Memory B cell (primary cell): ENCODE measurements at regions not wholly inside any gene's neighbourhood (a gene's known extent, or its start where the extent isn't known, plus 50 kb on each side); places are given as distances from the start of the nearest gene placed in this dataset.
"Not testable (repeated sequence)": the region's sequence is repeated elsewhere in the genome, so short reads cannot be mapped to it uniquely, and the experiment has no call there.

Experiments used
- ATAC-seq: fragments of 150-1000 bp; cut with Tn5 transposase; 2 replicates; pipeline ENCODE4 v1.10.0; 2021; ENCODE audit warnings: low read depth, mild to moderate bottlenecking, moderate library complexity
- DNase-seq, 2 donors: peaks; one replicate each; pipeline ENCODE4 v3.0.0; 2022; ENCODE audit warnings: low spot score in 2 of 2
- H3K27ac Mint-ChIP-seq: one replicate; pipeline ENCODE4 v1.8.0; 2022; ENCODE audit warnings: mild to moderate bottlenecking, moderate library complexity, mixed read lengths
- H3K27me3 Mint-ChIP-seq: one replicate; pipeline ENCODE4 v1.8.0; 2022; ENCODE audit warnings: mixed read lengths
- H3K36me3 Mint-ChIP-seq: one replicate; pipeline ENCODE4 v1.8.0; 2022; ENCODE audit warnings: mild to moderate bottlenecking, mixed read lengths
- H3K4me1 Mint-ChIP-seq: one replicate; pipeline ENCODE4 v1.8.0; 2022; ENCODE audit warnings: mixed read lengths
- H3K4me3 Mint-ChIP-seq: one replicate; pipeline ENCODE4 v1.8.0; 2022; ENCODE audit warnings: mild to moderate bottlenecking, moderate library complexity, mixed read lengths
- H3K9me3 Mint-ChIP-seq: one replicate; pipeline ENCODE4 v1.8.0; 2022; ENCODE audit warnings: mixed read lengths

DNA sequence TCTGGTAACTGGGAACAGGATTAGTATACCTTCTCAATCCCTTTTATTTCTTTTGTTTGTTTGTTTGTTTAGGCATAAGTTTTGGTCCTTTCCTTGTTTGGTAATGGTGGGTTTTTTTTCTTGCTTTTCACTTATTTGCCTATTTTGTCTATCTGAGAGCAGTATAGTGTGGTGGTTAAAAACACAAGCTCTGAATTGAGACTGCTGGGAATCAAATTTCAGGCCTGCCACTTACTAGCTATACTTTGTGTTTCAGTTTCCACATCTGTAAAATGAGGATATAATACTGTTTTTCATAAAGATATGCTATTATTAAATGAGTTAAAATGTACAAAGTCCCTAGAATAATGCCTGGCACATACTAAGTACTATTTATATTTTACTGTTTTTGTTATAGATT lies 81.6 kb upstream of the IVNS1ABP start:
- no peak for ATAC-seq

GRCh38 chr1:185398022-185398421 lies 81.0 kb upstream of the IVNS1ABP start:
- H3K27me3 Mint-ChIP-seq, result peaks cover 4% of the 10 kb centered on the region
- no peak overlapping the region for H3K4me3 Mint-ChIP-seq
- no peak for ATAC-seq
- no peak for DNase-seq
- H3K4me1 Mint-ChIP-seq, result no peaks in the 10 kb centered on the region
- no peak overlapping the region for H3K27ac Mint-ChIP-seq
- peaks cover 1% of the 10 kb centered on the region for H3K9me3 Mint-ChIP-seq
- H3K36me3 Mint-ChIP-seq, result no peaks in the 10 kb centered on the region

More for the DNA sequence above, 81.6 kb upstream of the IVNS1ABP start:
- peaks cover 6% of the 10 kb centered on the region for H3K27me3 Mint-ChIP-seq
- DNase-seq, result no peak
- H3K36me3 Mint-ChIP-seq, result no peaks in the 10 kb centered on the region
- H3K27ac Mint-ChIP-seq, result no peak overlapping the region
- H3K9me3 Mint-ChIP-seq, result peaks cover 1% of the 10 kb centered on the region
- H3K4me1 Mint-ChIP-seq, result no peaks in the 10 kb centered on the region
- H3K4me3 Mint-ChIP-seq, result no peak overlapping the region

DNA sequence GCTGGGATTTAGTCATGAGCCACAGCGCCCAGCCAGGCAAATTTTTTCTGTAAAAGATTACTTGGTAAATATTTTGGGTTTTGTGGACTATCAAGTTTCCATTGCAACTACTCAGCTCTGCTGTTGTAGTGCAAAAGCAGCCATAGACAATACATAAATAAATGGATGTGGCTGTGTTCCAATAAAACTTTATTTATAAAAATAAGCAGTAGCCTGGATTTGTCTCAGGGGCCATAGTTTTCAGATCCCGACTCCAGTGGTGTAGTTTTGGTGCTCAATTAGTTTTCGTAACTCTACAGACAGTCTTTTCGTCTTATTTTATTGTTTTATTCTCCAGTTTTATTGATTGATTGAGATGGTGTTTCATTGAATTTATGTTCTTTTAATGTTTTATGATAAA lies 80.1 kb upstream of the IVNS1ABP start:
- DNase-seq (no peak), ATAC-seq (no peak)
- Mint-ChIP-seq H3K27ac (no peak overlapping the region), H3K4me3 (no peak overlapping the region), H3K4me1 (no peaks in the 10 kb centered on the region), H3K27me3 (no peaks in the 10 kb centered on the region), H3K9me3 (peaks cover 1% of the 10 kb centered on the region), H3K36me3 (no peaks in the 10 kb centered on the region)

DNA sequence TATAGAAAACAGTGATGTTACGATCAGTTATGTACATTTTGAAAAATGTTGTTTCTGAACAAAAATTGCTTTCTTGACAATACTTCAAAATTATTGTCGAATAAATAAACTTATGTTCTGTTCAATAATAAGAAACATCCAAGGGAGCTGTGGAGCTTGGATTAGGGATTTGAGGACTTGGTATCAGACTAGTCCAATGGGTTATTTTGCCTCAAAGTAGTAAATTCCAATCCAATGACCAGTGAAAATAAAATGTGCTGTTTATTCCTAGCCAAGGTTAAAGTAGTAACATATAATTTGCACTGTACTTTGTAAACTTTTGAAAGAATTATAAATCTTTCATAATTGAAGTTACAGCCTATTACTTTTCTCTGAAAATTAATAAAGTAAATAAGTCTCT lies 79.1 kb upstream of the IVNS1ABP start:
- peaks cover 1% of the 10 kb centered on the region for H3K9me3 Mint-ChIP-seq
- ATAC-seq, result no peak
- no peaks in the 10 kb centered on the region for H3K4me1 Mint-ChIP-seq
- H3K36me3 Mint-ChIP-seq, result no peaks in the 10 kb centered on the region
- no peak for DNase-seq
- H3K27me3 Mint-ChIP-seq, result no peaks in the 10 kb centered on the region
- H3K27ac Mint-ChIP-seq, result no peak overlapping the region
- no peak overlapping the region for H3K4me3 Mint-ChIP-seq

DNA sequence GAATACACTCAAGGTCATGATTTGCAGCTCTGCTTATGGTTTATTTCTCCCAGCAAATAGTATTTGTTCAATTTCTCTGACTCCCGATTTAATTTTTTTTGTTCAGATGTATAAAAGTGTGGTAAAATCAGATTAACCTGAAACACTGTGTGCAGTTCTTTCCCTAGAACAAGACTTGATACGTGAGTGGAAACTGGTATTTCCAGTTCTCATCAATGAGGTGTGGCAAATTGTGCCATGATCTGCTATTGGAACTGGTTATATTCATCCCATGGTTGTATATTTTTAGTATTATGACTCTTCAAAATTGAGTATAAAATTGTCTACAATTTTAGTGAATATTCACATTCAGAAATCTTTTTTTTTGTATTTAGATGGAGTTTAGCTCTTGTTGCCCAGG lies 76.8 kb upstream of the IVNS1ABP start:
- no peak for ATAC-seq
- Mint-ChIP-seq H3K9me3 (no peaks in the 10 kb centered on the region), H3K36me3 (no peaks in the 10 kb centered on the region), H3K27ac (no peak overlapping the region), H3K27me3 (no peaks in the 10 kb centered on the region), H3K4me1 (no peaks in the 10 kb centered on the region), H3K4me3 (no peak overlapping the region)
- DNase-seq, result no peak

- Mint-ChIP-seq H3K4me1 (no peaks in the 10 kb centered on the region), H3K27me3 (no peaks in the 10 kb centered on the region), H3K27ac (no peak overlapping the region), H3K36me3 (no peaks in the 10 kb centered on the region), H3K4me3 (no peak overlapping the region), H3K9me3 (no peaks in the 10 kb centered on the region)
- ATAC-seq (no peak), DNase-seq (no peak)
These were observed 76.2 kb upstream of the IVNS1ABP start for GRCh38 chr1:185393205-185393604.

DNA sequence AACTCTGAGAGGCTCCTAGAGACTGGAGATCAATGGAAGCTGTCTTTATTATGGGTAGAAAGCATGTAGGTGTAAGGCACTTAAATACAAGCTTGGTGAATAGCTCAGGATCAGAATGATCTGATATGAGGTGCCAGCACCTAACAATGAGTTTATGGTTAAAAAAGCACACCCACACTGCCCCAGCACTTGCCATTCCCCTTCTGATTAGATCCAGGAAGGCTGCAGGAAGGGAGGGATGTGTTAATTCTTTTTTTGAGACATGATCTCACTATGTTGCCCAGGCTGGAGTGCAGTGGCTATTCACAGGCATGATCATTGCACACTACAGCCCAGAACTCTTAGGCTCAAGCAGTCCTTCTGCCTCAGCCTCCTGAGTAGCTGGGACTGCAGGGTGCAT lies 71.8 kb upstream of the IVNS1ABP start:
- H3K4me3 Mint-ChIP-seq, result no peak overlapping the region
- DNase-seq, result no peak
- no peaks in the 10 kb centered on the region for H3K9me3 Mint-ChIP-seq
- no peak for ATAC-seq
- H3K4me1 Mint-ChIP-seq, result no peaks in the 10 kb centered on the region
- no peak overlapping the region for H3K27ac Mint-ChIP-seq
- no peaks in the 10 kb centered on the region for H3K36me3 Mint-ChIP-seq
- H3K27me3 Mint-ChIP-seq, result peaks cover 1% of the 10 kb centered on the region

DNA sequence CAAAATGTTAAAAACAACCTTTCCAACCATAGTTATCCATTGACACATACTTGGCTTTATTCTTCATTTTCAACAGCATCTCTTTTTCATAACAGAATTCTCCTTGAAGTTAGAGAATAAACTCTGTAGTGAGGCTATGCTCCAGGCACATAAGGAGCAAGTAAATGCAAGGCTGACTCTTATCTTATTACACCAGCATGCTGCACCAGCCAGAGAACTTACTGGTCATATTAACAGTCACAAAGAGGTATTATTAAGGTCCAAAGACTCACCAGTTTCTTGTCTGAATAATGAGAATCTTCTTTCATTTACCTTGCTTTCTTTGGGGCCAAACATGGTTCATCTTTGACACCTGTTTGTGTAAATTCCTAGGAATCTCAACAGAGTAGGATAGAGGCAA lies 71.3 kb upstream of the IVNS1ABP start:
- Mint-ChIP-seq H3K4me3 (no peak overlapping the region), H3K27ac (no peak overlapping the region), H3K9me3 (no peaks in the 10 kb centered on the region), H3K27me3 (peaks cover 1% of the 10 kb centered on the region), H3K4me1 (no peaks in the 10 kb centered on the region), H3K36me3 (no peaks in the 10 kb centered on the region)
- no peak for ATAC-seq
- DNase-seq, result no peak

- H3K9me3 Mint-ChIP-seq, result peaks cover 2% of the 10 kb centered on the region
- no peaks in the 10 kb centered on the region for H3K4me1 Mint-ChIP-seq
- H3K4me3 Mint-ChIP-seq, result no peak overlapping the region
- no peak for ATAC-seq
- peaks cover 1% of the 10 kb centered on the region for H3K27me3 Mint-ChIP-seq
- peaks cover 2% of the 10 kb centered on the region for H3K36me3 Mint-ChIP-seq
- no peak overlapping the region for H3K27ac Mint-ChIP-seq
- no peak for DNase-seq
These were observed 68.9 kb upstream of the IVNS1ABP start for GRCh38 chr1:185385991-185386390.

- not testable (repeated sequence) for H3K4me1 Mint-ChIP-seq, H3K9me3 Mint-ChIP-seq, ATAC-seq, H3K36me3 Mint-ChIP-seq, H3K27me3 Mint-ChIP-seq, DNase-seq, H3K4me3 Mint-ChIP-seq, H3K27ac Mint-ChIP-seq
These were observed 66.8 kb upstream of the IVNS1ABP start for GRCh38 chr1:185383805-185384204.

- ATAC-seq (no peak), DNase-seq (no peak)
- Mint-ChIP-seq H3K27me3 (no peaks in the 10 kb centered on the region), H3K9me3 (no peaks in the 10 kb centered on the region), H3K27ac (no peak overlapping the region), H3K4me1 (peaks cover 9% of the 10 kb centered on the region), H3K4me3 (no peak overlapping the region), H3K36me3 (no peaks in the 10 kb centered on the region)
These were observed 60.8 kb upstream of the IVNS1ABP start for GRCh38 chr1:185377831-185378230.

DNA sequence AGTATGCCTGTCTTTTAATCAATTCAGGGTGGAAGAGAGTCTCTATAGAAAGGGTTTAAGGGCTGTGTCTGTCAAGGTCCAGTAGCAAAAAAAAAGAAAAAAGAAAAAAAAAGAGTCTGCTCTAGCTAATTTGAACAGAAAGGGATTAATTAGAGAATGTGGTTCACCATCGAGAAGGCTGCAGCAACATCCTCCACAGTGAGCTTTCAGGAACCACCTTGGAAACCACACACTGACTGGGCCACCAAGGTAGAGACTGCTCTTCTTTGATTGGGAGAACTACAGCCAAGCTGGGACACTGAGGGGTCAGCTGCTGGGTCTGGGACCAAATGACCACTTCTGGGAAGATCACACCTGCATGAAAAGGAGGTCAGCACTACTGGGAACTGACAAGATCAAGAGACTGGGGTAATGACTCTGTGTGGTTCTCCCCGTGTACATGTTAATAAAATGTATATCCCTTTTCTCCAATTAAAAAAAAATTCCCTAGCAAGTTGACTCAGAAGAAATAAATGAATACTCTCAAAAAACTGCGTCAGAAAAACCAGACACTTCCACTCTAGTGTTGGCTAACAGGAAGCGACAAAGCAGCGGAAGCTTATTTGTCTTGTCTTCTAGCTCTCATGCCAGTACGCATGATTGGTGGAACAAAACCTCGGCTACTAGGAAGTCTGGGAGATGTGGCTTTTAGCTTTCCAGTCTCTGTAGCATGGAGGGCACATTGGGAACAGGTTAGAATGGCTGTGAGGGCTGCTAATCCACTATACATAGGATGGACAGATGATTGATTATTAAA lies 60.0 kb upstream of the IVNS1ABP start:
- no peaks in the 10 kb centered on the region for H3K9me3 Mint-ChIP-seq
- no peak for DNase-seq
- H3K4me1 Mint-ChIP-seq, result peaks cover 9% of the 10 kb centered on the region
- no peak overlapping the region for H3K27ac Mint-ChIP-seq
- no peaks in the 10 kb centered on the region for H3K36me3 Mint-ChIP-seq
- H3K27me3 Mint-ChIP-seq, result no peaks in the 10 kb centered on the region
- ATAC-seq, result no peak
- no peak overlapping the region for H3K4me3 Mint-ChIP-seq

GRCh38 chr1:185376288-185376687 lies 59.2 kb upstream of the IVNS1ABP start:
- ATAC-seq, result no peak
- H3K9me3 Mint-ChIP-seq, result no peaks in the 10 kb centered on the region

DNA sequence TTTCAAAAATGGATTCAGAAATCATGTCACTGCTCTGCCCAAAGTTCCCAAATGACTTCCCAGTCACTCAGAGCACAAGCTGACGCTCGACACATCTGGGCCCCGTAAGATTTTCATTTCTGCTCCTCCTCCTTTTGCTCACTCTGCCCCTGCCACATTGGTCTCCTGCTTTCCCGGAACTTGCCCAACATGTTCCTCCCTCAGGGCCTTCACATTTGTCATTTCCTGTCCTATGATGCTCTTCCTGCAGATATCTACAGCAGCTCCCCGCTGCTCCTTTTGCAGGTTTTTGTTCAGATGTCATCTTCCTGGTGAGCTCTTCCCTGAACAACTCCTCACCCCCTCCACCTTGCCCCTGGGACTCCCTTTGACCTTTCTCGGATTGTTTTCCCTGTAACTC lies 58.5 kb upstream of the IVNS1ABP start:
- no peaks in the 10 kb centered on the region for H3K9me3 Mint-ChIP-seq
- no peaks in the 10 kb centered on the region for H3K36me3 Mint-ChIP-seq
- DNase-seq (no peak), ATAC-seq (no peak)
- H3K4me1 Mint-ChIP-seq, result peaks cover 9% of the 10 kb centered on the region
- no peak overlapping the region for H3K27ac Mint-ChIP-seq
- H3K27me3 Mint-ChIP-seq, result no peaks in the 10 kb centered on the region
- H3K4me3 Mint-ChIP-seq, result no peak overlapping the region

More at GRCh38 chr1:185376288-185376687, 59.2 kb upstream of the IVNS1ABP start:
- no peak overlapping the region for H3K4me3 Mint-ChIP-seq
- no peak for DNase-seq
- no peaks in the 10 kb centered on the region for H3K36me3 Mint-ChIP-seq
- no peaks in the 10 kb centered on the region for H3K27me3 Mint-ChIP-seq
- peaks cover 9% of the 10 kb centered on the region for H3K4me1 Mint-ChIP-seq
- H3K27ac Mint-ChIP-seq, result no peak overlapping the region

DNA sequence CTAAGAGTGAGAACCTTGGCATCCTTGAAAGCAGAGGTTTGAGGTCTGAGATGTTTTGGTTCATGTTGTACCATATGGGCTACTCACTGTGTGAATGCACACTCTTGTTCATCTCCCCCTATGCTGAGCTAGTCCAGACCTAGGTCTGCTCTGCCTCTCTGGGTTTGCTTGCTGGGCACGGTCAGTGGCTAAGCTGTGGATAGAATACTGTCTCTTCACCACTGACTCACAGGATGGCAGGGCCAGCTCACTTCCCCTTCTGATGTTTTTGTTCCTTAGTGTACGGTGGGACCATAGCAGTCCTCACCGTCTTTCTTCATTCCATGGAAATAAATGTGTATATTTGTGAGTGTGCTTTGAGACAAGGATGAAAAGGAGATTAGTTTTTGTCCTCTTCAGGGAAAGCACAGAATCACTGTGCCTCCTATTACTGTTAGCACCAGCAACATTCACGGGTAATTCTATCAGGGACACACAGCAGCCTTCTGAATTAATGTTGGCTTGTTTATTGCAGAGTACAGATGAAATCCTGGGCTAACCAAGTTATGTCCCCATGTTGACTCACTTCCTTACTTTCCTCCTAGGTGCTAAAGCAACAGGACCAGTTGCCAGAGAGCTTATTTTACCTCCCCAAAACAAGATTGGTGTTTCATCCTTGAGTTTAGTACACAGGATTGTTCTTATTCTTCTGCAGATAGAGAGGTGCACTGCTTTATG lies 56.9 kb upstream of the IVNS1ABP start:
- H3K4me1 Mint-ChIP-seq, result peaks cover 11% of the 10 kb centered on the region
- no peak overlapping the region for H3K27ac Mint-ChIP-seq
- no peaks in the 10 kb centered on the region for H3K9me3 Mint-ChIP-seq
- H3K36me3 Mint-ChIP-seq, result no peaks in the 10 kb centered on the region
- H3K27me3 Mint-ChIP-seq, result no peaks in the 10 kb centered on the region
- DNase-seq, result no peak
- ATAC-seq, result peak; percentile 57
- H3K4me3 Mint-ChIP-seq, result no peak overlapping the region
